ENCODE measurements at regions not wholly inside any gene's neighbourhood (a gene's known extent, or its start where the extent isn't known, plus 50 kb on each side); places are given as distances from the start of the nearest gene placed in this dataset.

- CTCF ChIA-PET (ENCODE audit: low intra/inter-chr PET ratio), result no interaction called here
- in situ Hi-C loops (cut with MboI), result no loop called here
- no peak for ATAC-seq
Observed at GRCh38 chr7:85820702-85821443, 634.0 kb upstream of the SEMA3D start.

GRCh38 chr7:85815526-85815925, 628.7 kb upstream of the SEMA3D start:
- CTCF ChIA-PET (ENCODE audit: low intra/inter-chr PET ratio), result no interaction called here
- TF ChIP-seq FOXK2 (conservative IDR thresholded peaks at IDR 0.05 in 1 of 2, IDR thresholded peaks at IDR 0.05 in 1 of 2; ENCODE audit: low read depth in 2 of 2) (no peak), ZBED1 (IDR thresholded peaks at IDR 0.05) (no peak), MAFG (tag; conservative IDR thresholded peaks at IDR 0.05) (no peak), ETS1 (conservative IDR thresholded peaks at IDR 0.05; ENCODE audit: control insufficient read depth, low read depth, low read length) (no peak), ZNF511 (CRISPR knock-in tag; IDR thresholded peaks at IDR 0.05) (no peak), IRF2 (CRISPR knock-in tag; IDR thresholded peaks at IDR 0.05) (no peak), HES1 (IDR thresholded peaks at IDR 0.05; ENCODE audit: low read depth) (no peak), FOXA3 (CRISPR knock-in tag; conservative IDR thresholded peaks at IDR 0.05 in 1 of 2, IDR thresholded peaks at IDR 0.05 in 1 of 2) (no peak), HMGN3 (IDR thresholded peaks at IDR 0.05; ENCODE audit: borderline replicate concordance, extremely low read depth, insufficient read length, low read depth, low read length) (no peak), E2F6 (IDR thresholded peaks at IDR 0.05; ENCODE audit: borderline replicate concordance in 1 of 2, extremely low read depth in 1 of 2, insufficient read depth in 1 of 2, insufficient read length in 1 of 2, low read depth in 1 of 2, low read length in 1 of 2, poor library complexity in 1 of 2, severe bottlenecking in 1 of 2) (no peak)

More at GRCh38 chr7:85820702-85821443, 634.0 kb upstream of the SEMA3D start:
- WGBS (ENCODE audit: insufficient coverage, low coverage, missing lambda C conversion rate), result 0% methylated on average over 5 of the region's 5 CpGs
- H3K27ac ChIP-seq (ENCODE audit: extremely low read depth, low read depth, low read length), result no peak overlapping the region
- H3K4me3 ChIP-seq, result no peak overlapping the region
- no peaks in the 10 kb centered on the region; the same call in none of the 2 replicates for H3K9me3 ChIP-seq (replicated peaks; ENCODE audit: control insufficient read depth, insufficient read depth, low read depth, low read length)
- H3K9me1 ChIP-seq (ENCODE audit: control insufficient read depth, insufficient read depth, low read length), result no peaks in the 10 kb centered on the region
- no peaks in the 10 kb centered on the region for H3K4me1 ChIP-seq (replicated peaks in 1 of 2; ENCODE audit: control insufficient read depth in 2 of 2, insufficient read depth in 2 of 2, low read length in 2 of 2)
- H3K9ac ChIP-seq (ENCODE audit: insufficient read depth in 1 of 2, low read depth in 2 of 2, low read length in 2 of 2), result no peak overlapping the region
- H3K4me2 ChIP-seq (ENCODE audit: insufficient read depth, low read length), result no peak overlapping the region
- intact Hi-C loops (cut with micrococcal nuclease), result no loop called here
- no peak for FAIRE-seq
- H3K27me3 ChIP-seq (ENCODE audit: control insufficient read depth in 2 of 2, insufficient read depth in 2 of 2, low read length in 2 of 2), result no peaks in the 10 kb centered on the region
- no peak overlapping the region for H2AFZ ChIP-seq (ENCODE audit: low read depth, low read length)
- H3K36me3 ChIP-seq (ENCODE audit: control insufficient read depth, insufficient read depth, low read length), result no peaks in the 10 kb centered on the region
- POLR2A ChIA-PET, result interaction anchor here (0.7 kb wide), 1 partner anchor 10 kb away, joined by 3 read pairs; no protein-coding TSS in a partner anchor
- BruUV-seq (replicated peaks), result no TSS peak
- TF ChIP-seq ZBTB8A (IDR thresholded peaks at IDR 0.05; ENCODE audit: partially characterized antibody) (no peak), BMI1 (IDR thresholded peaks at IDR 0.05; ENCODE audit: low read length) (no peak)
- no peak for DNase-seq (ENCODE audit: extremely low read depth in 1 of 4, low spot score in 3 of 4)
- no peaks in the 10 kb centered on the region for H4K20me1 ChIP-seq (replicated peaks; ENCODE audit: control insufficient read depth, insufficient read depth, low read length)
- no peaks in the 10 kb centered on the region for H3K79me2 ChIP-seq (ENCODE audit: control insufficient read depth, insufficient read depth, low read length)

More at GRCh38 chr7:85815526-85815925, 628.7 kb upstream of the SEMA3D start:
- in situ Hi-C loops (cut with MboI) (no loop called here), intact Hi-C loops (cut with micrococcal nuclease) (no loop called here)
- Histone ChIP-seq H3K36me3 (ENCODE audit: control insufficient read depth, insufficient read depth, low read length) (no peaks in the 10 kb centered on the region), H3K27me3 (ENCODE audit: control insufficient read depth in 2 of 2, insufficient read depth in 2 of 2, low read length in 2 of 2) (no peaks in the 10 kb centered on the region), H3K27ac (ENCODE audit: extremely low read depth, low read depth, low read length) (no peak overlapping the region), H3K4me3 (no peak overlapping the region), H4K20me1 (replicated peaks; ENCODE audit: control insufficient read depth, insufficient read depth, low read length) (no peaks in the 10 kb centered on the region), H2AFZ (ENCODE audit: low read depth, low read length) (no peak overlapping the region), H3K79me2 (ENCODE audit: control insufficient read depth, insufficient read depth, low read length) (no peaks in the 10 kb centered on the region), H3K9me1 (ENCODE audit: control insufficient read depth, insufficient read depth, low read length) (no peaks in the 10 kb centered on the region), H3K4me2 (ENCODE audit: insufficient read depth, low read length) (no peak overlapping the region), H3K9me3 (replicated peaks; ENCODE audit: control insufficient read depth, insufficient read depth, low read depth, low read length) (no peaks in the 10 kb centered on the region; the same call in 1 of the 2 replicates), H3K9ac (ENCODE audit: insufficient read depth in 1 of 2, low read depth in 2 of 2, low read length in 2 of 2) (no peak overlapping the region), H3K4me1 (replicated peaks in 1 of 2; ENCODE audit: control insufficient read depth in 2 of 2, insufficient read depth in 2 of 2, low read length in 2 of 2) (no peaks in the 10 kb centered on the region)
- FAIRE-seq (no peak), ATAC-seq (no peak), DNase-seq (ENCODE audit: extremely low read depth in 1 of 4, low spot score in 3 of 4) (no peak)
- POLR2A ChIA-PET, result no interaction called here
- no TSS peak for BruUV-seq (replicated peaks)

Data from K562 (cell line).